PFSK-1 (cell line): ENCODE measurements at regions not wholly inside any gene's neighbourhood (a gene's known extent, or its start where the extent isn't known, plus 50 kb on each side); places are given as distances from the start of the nearest gene placed in this dataset.

ENCODE experiments used
- FOXP2 ChIP-seq: optimal IDR thresholded peaks from 2 replicates; pipeline ENCODE3; 2011; ENCODE audit warnings: borderline replicate concordance, control low read depth, inconsistent platforms; ENCODE audit not compliant: insufficient read depth; ENCODE audit errors: extremely low read length, extremely low read depth
- POLR2AphosphoS5 ChIP-seq: IDR thresholded peaks from 2 replicates; pipeline ENCODE4 v1.6.1; 2012; ENCODE audit warnings: low read depth, mild to moderate bottlenecking, control low read depth, low read length, moderate library complexity
- SIN3A ChIP-seq: IDR thresholded peaks from 2 replicates; pipeline ENCODE4 v1.6.1; 2012; ENCODE audit warnings: mild to moderate bottlenecking, low read length, moderate library complexity, borderline replicate concordance; ENCODE audit not compliant: insufficient read depth
- TAF1 ChIP-seq: IDR thresholded peaks from 2 replicates; pipeline ENCODE4 v1.6.1; 2012; ENCODE audit warnings: low read length, control low read depth, borderline replicate concordance; ENCODE audit not compliant: insufficient read depth
- TF ChIP-seq, protein P1 (sequence below), 2 experiments: IDR thresholded peaks; 2 replicates each; pipeline versions ENCODE4 v1.6.1 to v1.8.0; 2011 to 2012; ENCODE audit warnings: low read depth in 2 of 2, low read length in 2 of 2, control low read depth in 1 of 2, inconsistent platforms in 1 of 2, mild to moderate bottlenecking in 1 of 2, moderate library complexity in 1 of 2; ENCODE audit not compliant: insufficient read depth in 1 of 2

DNA sequence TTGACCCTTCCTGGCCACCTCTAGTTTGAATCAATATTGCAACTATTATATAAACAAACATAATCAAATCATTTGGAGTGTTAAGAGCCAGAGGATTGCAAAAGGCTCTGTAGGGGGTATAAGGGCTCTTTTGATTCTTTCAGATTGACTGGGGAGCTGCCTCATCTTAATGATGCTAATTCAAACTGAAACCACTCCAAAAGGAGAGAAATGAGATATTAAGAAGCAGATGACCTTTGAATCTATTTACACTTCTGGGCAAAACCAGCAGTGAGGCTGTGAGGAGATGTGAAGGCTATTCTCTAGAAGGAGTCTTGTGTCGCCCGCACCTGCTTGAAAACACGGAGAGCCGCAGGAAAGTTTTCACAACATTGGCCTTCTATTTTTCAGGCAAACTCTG is 311.2 kb upstream of the CRIM1 start:
- TF ChIP-seq, protein P1, sequence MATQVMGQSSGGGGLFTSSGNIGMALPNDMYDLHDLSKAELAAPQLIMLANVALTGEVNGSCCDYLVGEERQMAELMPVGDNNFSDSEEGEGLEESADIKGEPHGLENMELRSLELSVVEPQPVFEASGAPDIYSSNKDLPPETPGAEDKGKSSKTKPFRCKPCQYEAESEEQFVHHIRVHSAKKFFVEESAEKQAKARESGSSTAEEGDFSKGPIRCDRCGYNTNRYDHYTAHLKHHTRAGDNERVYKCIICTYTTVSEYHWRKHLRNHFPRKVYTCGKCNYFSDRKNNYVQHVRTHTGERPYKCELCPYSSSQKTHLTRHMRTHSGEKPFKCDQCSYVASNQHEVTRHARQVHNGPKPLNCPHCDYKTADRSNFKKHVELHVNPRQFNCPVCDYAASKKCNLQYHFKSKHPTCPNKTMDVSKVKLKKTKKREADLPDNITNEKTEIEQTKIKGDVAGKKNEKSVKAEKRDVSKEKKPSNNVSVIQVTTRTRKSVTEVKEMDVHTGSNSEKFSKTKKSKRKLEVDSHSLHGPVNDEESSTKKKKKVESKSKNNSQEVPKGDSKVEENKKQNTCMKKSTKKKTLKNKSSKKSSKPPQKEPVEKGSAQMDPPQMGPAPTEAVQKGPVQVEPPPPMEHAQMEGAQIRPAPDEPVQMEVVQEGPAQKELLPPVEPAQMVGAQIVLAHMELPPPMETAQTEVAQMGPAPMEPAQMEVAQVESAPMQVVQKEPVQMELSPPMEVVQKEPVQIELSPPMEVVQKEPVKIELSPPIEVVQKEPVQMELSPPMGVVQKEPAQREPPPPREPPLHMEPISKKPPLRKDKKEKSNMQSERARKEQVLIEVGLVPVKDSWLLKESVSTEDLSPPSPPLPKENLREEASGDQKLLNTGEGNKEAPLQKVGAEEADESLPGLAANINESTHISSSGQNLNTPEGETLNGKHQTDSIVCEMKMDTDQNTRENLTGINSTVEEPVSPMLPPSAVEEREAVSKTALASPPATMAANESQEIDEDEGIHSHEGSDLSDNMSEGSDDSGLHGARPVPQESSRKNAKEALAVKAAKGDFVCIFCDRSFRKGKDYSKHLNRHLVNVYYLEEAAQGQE (IDR thresholded peaks at IDR 0.05; ENCODE audit: insufficient read depth in 1 of 2, low read depth in 2 of 2, low read length in 2 of 2): no peak
- no peak for TF ChIP-seq FOXP2
- no peak for TF ChIP-seq POLR2AphosphoS5
- no peak for TF ChIP-seq TAF1
- TF ChIP-seq SIN3A: no peak

DNA sequence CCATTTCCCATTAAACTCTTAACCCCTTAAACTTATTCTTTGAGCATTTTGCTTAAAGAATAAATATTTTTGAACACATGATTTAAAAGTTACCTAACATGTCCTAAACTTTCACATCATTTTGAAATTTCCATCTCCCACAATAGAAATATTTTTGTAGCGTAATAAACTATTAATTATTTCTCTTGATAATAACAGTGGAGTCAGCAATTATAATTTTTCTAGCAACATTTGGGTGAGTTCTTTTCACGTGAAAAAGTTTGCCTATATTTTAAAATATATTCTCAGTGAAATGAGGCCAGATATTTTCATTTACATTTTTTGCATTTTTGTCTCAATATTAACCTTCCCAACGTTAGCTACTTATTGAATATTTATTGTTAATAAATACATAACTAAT is 320.4 kb upstream of the CRIM1 start:
- TF ChIP-seq TAF1 (no peak), POLR2AphosphoS5 (no peak), FOXP2 (no peak), SIN3A (no peak)
- TF ChIP-seq, protein P1 (IDR thresholded peaks at IDR 0.05; ENCODE audit: insufficient read depth in 1 of 2, low read depth in 2 of 2, low read length in 2 of 2): no peak

DNA sequence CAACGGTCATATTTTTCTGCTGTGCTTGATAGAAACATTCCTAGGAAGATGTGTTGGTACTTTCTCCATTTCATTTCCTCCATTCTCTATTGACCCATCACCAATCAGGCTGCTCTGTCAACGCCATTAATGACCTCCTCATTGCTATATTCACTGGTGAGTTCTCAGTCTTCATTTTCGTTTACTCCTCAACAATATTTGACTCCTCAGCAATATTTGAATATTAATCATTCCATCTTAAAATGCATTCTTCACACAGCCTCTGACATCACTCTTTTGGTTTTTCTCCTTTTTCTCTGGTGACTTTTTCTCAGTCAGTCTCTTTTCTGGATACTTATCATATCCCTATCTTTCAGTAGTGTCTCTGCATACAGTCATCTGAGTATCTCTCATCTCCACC is 323.5 kb upstream of the CRIM1 start:
- no peak for TF ChIP-seq SIN3A
- TF ChIP-seq TAF1: no peak
- TF ChIP-seq POLR2AphosphoS5: no peak
- TF ChIP-seq FOXP2: no peak
- TF ChIP-seq, protein P1 (IDR thresholded peaks at IDR 0.05; ENCODE audit: insufficient read depth in 1 of 2, low read depth in 2 of 2, low read length in 2 of 2): no peak

DNA sequence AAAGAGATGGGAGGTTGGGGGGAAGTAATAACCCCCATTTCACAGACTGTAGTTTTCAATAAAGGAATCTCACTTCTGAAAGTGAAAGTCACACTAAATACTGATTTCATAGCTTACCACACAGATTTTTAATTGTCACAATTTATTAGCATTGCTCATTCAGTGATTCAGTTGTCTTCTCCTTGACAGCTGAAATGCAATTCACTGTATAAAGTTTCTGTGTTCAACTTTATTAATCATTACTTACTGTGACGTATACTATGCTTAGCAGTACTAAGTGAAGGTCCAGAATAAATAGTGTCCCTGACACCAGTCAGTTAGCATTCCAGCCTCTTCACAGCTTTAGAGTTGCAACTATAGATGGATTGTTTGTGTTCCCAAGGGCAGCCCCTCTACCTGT is 324.1 kb upstream of the CRIM1 start:
- TF ChIP-seq POLR2AphosphoS5: no peak
- TF ChIP-seq SIN3A: no peak
- TF ChIP-seq TAF1: no peak
- TF ChIP-seq, protein P1 (IDR thresholded peaks at IDR 0.05; ENCODE audit: insufficient read depth in 1 of 2, low read depth in 2 of 2, low read length in 2 of 2): no peak
- TF ChIP-seq FOXP2: no peak

DNA sequence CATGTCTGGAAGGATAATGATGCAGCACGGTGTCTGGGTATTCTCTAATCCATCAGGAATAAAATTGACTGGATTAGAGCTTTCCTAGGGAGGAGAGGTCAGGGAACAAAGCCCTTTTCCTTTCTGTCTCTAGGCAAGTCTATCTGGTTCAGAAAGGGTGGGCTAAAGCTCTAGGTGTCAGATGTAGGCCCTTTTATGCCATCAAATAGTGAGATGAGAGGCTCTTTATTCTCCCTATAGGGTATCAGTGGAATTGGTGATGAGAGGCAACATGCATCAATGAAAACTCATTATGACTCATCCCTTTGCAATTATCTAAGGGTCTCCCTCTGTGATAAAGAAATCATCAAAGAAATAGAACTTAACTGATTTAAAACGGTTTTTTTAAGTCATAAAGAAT is 328.0 kb upstream of the CRIM1 start:
- TF ChIP-seq, protein P1 (IDR thresholded peaks at IDR 0.05; ENCODE audit: insufficient read depth in 1 of 2, low read depth in 2 of 2, low read length in 2 of 2): no peak
- no peak for TF ChIP-seq TAF1
